H1 (cell line): ENCODE measurements at regions not wholly inside any gene's neighbourhood (a gene's known extent, or its start where the extent isn't known, plus 50 kb on each side); places are given as distances from the start of the nearest gene placed in this dataset.

Experiments
- CTCF ChIA-PET: fragments of 300-600 bp; sonication (Branson Sonifier 250); formaldehyde crosslinking; loops from one replicate; lab custom pipeline; 2021; ENCODE audit not compliant: partially characterized antibody; lab: Charles Lee
- POLR2A ChIA-PET: fragments of 300-600 bp; sonication (Branson Sonifier 250); formaldehyde crosslinking; loops from one replicate; lab custom pipeline; 2021; ENCODE audit warnings: inconsistent platforms; ENCODE audit not compliant: partially characterized antibody; lab: Charles Lee
- DNase-seq, 2 experiments: peaks; one replicate each; pipeline versions ENCODE4 v3.0.0 to v3.0.0-alpha.2; 2010 to 2022; ENCODE audit warnings: low spot score in 2 of 2, low read depth in 1 of 2, mixed read lengths in 1 of 2
- FAIRE-seq: peaks from 2 replicates; lab custom pipeline; 2011; peaks lifted over from hg19 to GRCh38; lab: Jason Lieb, UNC
- H2AFZ ChIP-seq: 2 replicates; pipeline ENCODE4 v1.8.1; 2012; ENCODE audit warnings: low read length, inconsistent platforms
- H2AK5ac ChIP-seq: 2 replicates; pipeline ENCODE4 v1.6.1; 2013; ENCODE audit warnings: low read depth, low read length
- H2BK120ac ChIP-seq: replicated peaks from 2 replicates; pipeline ENCODE3; 2013; ENCODE audit warnings: low read depth, low read length, inconsistent platforms
- H2BK12ac ChIP-seq: 2 replicates; pipeline ENCODE4 v1.6.1; 2013; ENCODE audit warnings: low read depth, low read length
- H2BK15ac ChIP-seq: 2 replicates; pipeline ENCODE4 v1.6.1; 2013; ENCODE audit warnings: low read length
- H2BK20ac ChIP-seq: 2 replicates; pipeline ENCODE4 v1.6.1; 2013; ENCODE audit warnings: low read length
- H2BK5ac ChIP-seq: 2 replicates; pipeline ENCODE4 v1.6.1; 2013; ENCODE audit warnings: low read depth, low read length
- H3K14ac ChIP-seq: 2 replicates; pipeline ENCODE4 v1.6.1; 2013; ENCODE audit warnings: inconsistent platforms; ENCODE audit not compliant: insufficient read length
- H3K18ac ChIP-seq: 2 replicates; pipeline ENCODE4 v1.6.1; 2013; ENCODE audit warnings: low read length; ENCODE audit errors: extremely low read depth
- H3K23ac ChIP-seq: 2 replicates; pipeline ENCODE4 v1.6.1; 2013; ENCODE audit warnings: inconsistent platforms; ENCODE audit not compliant: insufficient read length
- H3K23me2 ChIP-seq: 2 replicates; pipeline ENCODE4 v1.6.1; 2013; ENCODE audit warnings: low read depth, low read length
- H3K27ac ChIP-seq: 2 replicates; pipeline ENCODE4 v1.6.1; 2011; ENCODE audit warnings: low read depth, low read length, inconsistent platforms
- H3K27me3 ChIP-seq, 4 experiments: replicated peaks in 1 of 4; 1 replicate in 1 of 4; 2 replicates in 3 of 4; pipeline versions ENCODE4 v1.6.1 to v1.8.1; 2011 to 2013; ENCODE audit warnings: low read length in 3 of 4, mild to moderate bottlenecking in 3 of 4, inconsistent platforms in 2 of 4, mixed read lengths in 2 of 4, moderate library complexity in 1 of 4; ENCODE audit not compliant: control insufficient read depth in 3 of 4, insufficient read depth in 3 of 4; ENCODE audit errors: extremely low read depth in 1 of 4
- H3K36me3 ChIP-seq, 4 experiments: 2 replicates each; pipeline versions ENCODE4 v1.6.1 to v1.8.1; 2011 to 2013; ENCODE audit warnings: mild to moderate bottlenecking in 4 of 4, low read length in 3 of 4, moderate library complexity in 2 of 4, control low read depth in 1 of 4, inconsistent platforms in 1 of 4; ENCODE audit not compliant: insufficient read depth in 4 of 4, control insufficient read depth in 2 of 4
- H3K4ac ChIP-seq: replicated peaks from 2 replicates; pipeline ENCODE3; 2013; ENCODE audit warnings: low read length, low read depth, mixed read lengths, inconsistent platforms; ENCODE audit not compliant: insufficient read length
- H3K4me1 ChIP-seq, 4 experiments: replicated peaks in 1 of 4; 1 replicate in 1 of 4; 2 replicates in 3 of 4; pipeline versions ENCODE4 v1.6.1 to v1.8.1; 2011 to 2013; ENCODE audit warnings: low read length in 3 of 4, inconsistent platforms in 2 of 4, mixed read lengths in 1 of 4; ENCODE audit not compliant: insufficient read depth in 4 of 4, control insufficient read depth in 3 of 4
- H3K4me2 ChIP-seq, 2 experiments: 2 replicates each; pipeline versions ENCODE4 v1.6.1 to v1.8.1; 2011 to 2013; ENCODE audit warnings: low read depth in 2 of 2, low read length in 2 of 2, control low read depth in 1 of 2, inconsistent platforms in 1 of 2, mild to moderate bottlenecking in 1 of 2; ENCODE audit not compliant: insufficient read depth in 1 of 2
- H3K4me3 ChIP-seq, 4 experiments: fragments of 200-600, 300-600 bp in 1 of 4; sonication (generic), shearing (Covaris generic), sonication (Bioruptor Twin) in 1 of 4; 2 replicates each; pipeline versions ENCODE4 v1.5.1 to v1.8.1; 2011 to 2016; ENCODE audit warnings: low read length in 4 of 4, low read depth in 3 of 4, control low read depth in 2 of 4, inconsistent platforms in 2 of 4, mild to moderate bottlenecking in 2 of 4, mixed read lengths in 1 of 4, moderate library complexity in 1 of 4; ENCODE audit not compliant: insufficient read depth in 2 of 4; ENCODE audit errors: extremely low read depth in 1 of 4
- H3K56ac ChIP-seq: replicated peaks from 2 replicates; pipeline ENCODE3; 2013; ENCODE audit warnings: low read depth, mild to moderate bottlenecking, mixed read lengths, low read length, inconsistent platforms; ENCODE audit not compliant: insufficient read length
- H3K79me1 ChIP-seq: 2 replicates; pipeline ENCODE4 v1.6.1; 2013; ENCODE audit warnings: low read depth, low read length, control low read depth
- H3K79me2 ChIP-seq, 2 experiments: 2 replicates each; pipeline versions ENCODE4 v1.6.1 to v1.8.1; 2012 to 2013; ENCODE audit warnings: low read length in 2 of 2, mild to moderate bottlenecking in 2 of 2, inconsistent platforms in 1 of 2; ENCODE audit not compliant: insufficient read depth in 2 of 2, control insufficient read depth in 1 of 2
- H3K9ac ChIP-seq, 4 experiments: replicated peaks in 1 of 4; 1 replicate in 1 of 4; 2 replicates in 3 of 4; pipeline versions ENCODE4 v1.6.1 to v1.8.1; 2011 to 2013; ENCODE audit warnings: low read depth in 3 of 4, low read length in 3 of 4, control low read depth in 2 of 4, mild to moderate bottlenecking in 2 of 4, moderate library complexity in 2 of 4, inconsistent platforms in 1 of 4; ENCODE audit errors: extremely low read depth in 1 of 4
- H3K9me3 ChIP-seq, 2 experiments: 2 replicates each; pipeline versions ENCODE4 v1.6.1 to v1.8.1; 2012 to 2013; ENCODE audit warnings: mild to moderate bottlenecking in 2 of 2, moderate library complexity in 2 of 2, control low read depth in 1 of 2, inconsistent platforms in 1 of 2, low read depth in 1 of 2, low read length in 1 of 2, mixed read lengths in 1 of 2; ENCODE audit not compliant: insufficient read depth in 2 of 2
- H4K20me1 ChIP-seq, 2 experiments: replicated peaks in 1 of 2; 2 replicates each; pipeline versions ENCODE3 to v1.8.1; 2011 to 2013; ENCODE audit warnings: inconsistent platforms in 2 of 2, low read length in 2 of 2, mild to moderate bottlenecking in 1 of 2; ENCODE audit not compliant: insufficient read depth in 2 of 2, control insufficient read depth in 1 of 2
- H4K5ac ChIP-seq: 2 replicates; pipeline ENCODE4 v1.6.1; 2013; ENCODE audit warnings: low read length, low read depth, mixed read lengths, inconsistent platforms; ENCODE audit not compliant: insufficient read length
- H4K8ac ChIP-seq: 2 replicates; pipeline ENCODE4 v1.8.0; 2013; ENCODE audit warnings: mild to moderate bottlenecking, moderate library complexity, low read length, inconsistent platforms; ENCODE audit not compliant: insufficient read depth; ENCODE audit errors: extremely low read depth
- H4K91ac ChIP-seq: replicated peaks from 2 replicates; pipeline ENCODE3; 2013; ENCODE audit warnings: low read length, mixed read lengths, inconsistent platforms; ENCODE audit not compliant: insufficient read length
- CTCF ChIP-seq, 3 experiments: IDR thresholded peaks; 1 replicate in 2 of 3; 2 replicates in 1 of 3; pipeline versions ENCODE4 v1.5.1 to v1.6.1; 2011; ENCODE audit warnings: low read length in 3 of 3, mild to moderate bottlenecking in 3 of 3, inconsistent platforms in 2 of 3, low read depth in 1 of 3, moderate library complexity in 1 of 3; ENCODE audit not compliant: insufficient read depth in 1 of 3; ENCODE audit errors: control extremely low read depth in 1 of 3
- RAD21 ChIP-seq, 2 experiments: IDR thresholded peaks in 1 of 2; conservative IDR thresholded peaks in 1 of 2; 2 replicates each; pipeline ENCODE4 v1.6.1; 2011; ENCODE audit warnings: low read depth in 2 of 2, low read length in 2 of 2, improper control_type of control experiment in 1 of 2, inconsistent platforms in 1 of 2, mild to moderate bottlenecking in 1 of 2, moderate library complexity in 1 of 2
- SRF ChIP-seq: IDR thresholded peaks from 2 replicates; pipeline ENCODE4 v1.6.1; 2011; ENCODE audit warnings: mild to moderate bottlenecking, low read depth, low read length, moderate library complexity
- WGBS, 2 experiments: shearing (Covaris generic) in 1 of 2; methylation state at CpG; one replicate each; pipeline versions ENCODE4 v1.1.6 to v1.1.7; 2013 to 2015; ENCODE audit warnings: low lambda C conversion rate in 2 of 2, mixed read lengths in 2 of 2, inconsistent platforms in 1 of 2, low coverage in 1 of 2, missing lambda C conversion rate in 1 of 2; ENCODE audit not compliant: insufficient replicate concordance in 2 of 2, insufficient coverage in 1 of 2, insufficient read length in 1 of 2; ENCODE audit errors: extremely low coverage in 1 of 2, missing lambda C conversion rate in 1 of 2; 5-methylcytosine and 5-hydroxymethylcytosine counted together

GRCh38 chr17:72345536-72345935 is 224.7 kb downstream of the SOX9 start:
- ChIA-PET CTCF (interaction anchor here (1.1 to 1.9 kb wide), 5 partner anchors 12 to 237 kb away, joined by 3 to 5 read pairs (median 4); no protein-coding TSS in a partner anchor), POLR2A (no interaction called here)
- Histone ChIP-seq H4K20me1 (no peaks in the 10 kb centered on the region), H3K14ac (no peak overlapping the region), H2AK5ac (no peak overlapping the region), H3K9me3 (no peaks in the 10 kb centered on the region), H3K79me2 (no peaks in the 10 kb centered on the region; a peak in 1 of 4 replicates), H2BK120ac (no peak overlapping the region), H4K5ac (no peak overlapping the region), H3K4me3 (no peak overlapping the region), H3K23ac (no peak overlapping the region), H3K4me1 (peaks cover 0 to 2% (median 0%) of the 10 kb centered on the region in 4 experiments; a peak in 2 of 7 replicates), H2BK12ac (no peak overlapping the region), H3K23me2 (no peaks in the 10 kb centered on the region), H4K8ac (no peak overlapping the region), H3K27ac (no peak overlapping the region), H3K9ac (no peak overlapping the region), H4K91ac (no peak overlapping the region), H2BK15ac (no peak overlapping the region), H3K36me3 (no peaks in the 10 kb centered on the region), H3K27me3 (no peaks in the 10 kb centered on the region), H2AFZ (no peak overlapping the region), H3K79me1 (no peaks in the 10 kb centered on the region), H3K18ac (no peak overlapping the region), H3K4me2 (no peak overlapping the region), H3K4ac (no peak overlapping the region), H2BK20ac (no peak overlapping the region), H3K56ac (no peak overlapping the region), H2BK5ac (no peak overlapping the region)
- DNase-seq: no peak
- TF ChIP-seq SRF (no peak), RAD21 (IDR thresholded peaks at IDR 0.05 in 1 of 2, conservative IDR thresholded peaks at IDR 0.05 in 1 of 2; ENCODE audit: low read depth in 2 of 2, low read length in 2 of 2) (peak; percentile 18 to 48; a peak in 3 of 4 replicates), CTCF (IDR thresholded peaks at IDR 0.05; ENCODE audit: control extremely low read depth in 1 of 3, insufficient read depth in 1 of 3, low read depth in 1 of 3, low read length in 3 of 3) (peak in 1 of 3 experiments; percentile 22; a peak in 1 of 4 replicates)
- FAIRE-seq: no peak
- 76% methylated on average over 5 of the region's 5 CpGs; no CpG with 5 or more reads in 1 of the 2 experiments for WGBS, 2 experiments
